ENCODE measurements at regions not wholly inside any gene's neighbourhood (a gene's known extent, or its start where the extent isn't known, plus 50 kb on each side); places are given as distances from the start of the nearest gene placed in this dataset.
"Not testable (repeated sequence)": the region's sequence is repeated elsewhere in the genome, so short reads cannot be mapped to it uniquely, and the experiment has no call there.

GRCh38 chr1:239979456-239979855 is 112.2 kb upstream of the FMN2 start:
- no peak for DNase-seq (ENCODE audit: low read depth in 1 of 2, low spot score in 1 of 2)
- Histone ChIP-seq H3K4me3 (no peak overlapping the region), H3K36me3 (no peaks in the 10 kb centered on the region), H3K4me1 (ENCODE audit: low read depth) (no peaks in the 10 kb centered on the region), H3K9me3 (ENCODE audit: low read depth) (no peaks in the 10 kb centered on the region), H3K27ac (no peak overlapping the region), H3K27me3 (no peaks in the 10 kb centered on the region)
- TF ChIP-seq CTCF (IDR thresholded peaks at IDR 0.05; ENCODE audit: low read depth, low read length) = no peak

- TF ChIP-seq CTCF (IDR thresholded peaks at IDR 0.05; ENCODE audit: low read depth, low read length) = no peak
- Histone ChIP-seq H3K36me3 (no peaks in the 10 kb centered on the region), H3K9me3 (ENCODE audit: low read depth) (no peaks in the 10 kb centered on the region), H3K4me1 (ENCODE audit: low read depth) (no peaks in the 10 kb centered on the region), H3K27me3 (no peaks in the 10 kb centered on the region), H3K27ac (no peak overlapping the region), H3K4me3 (no peak overlapping the region)
- DNase-seq (ENCODE audit: low read depth in 1 of 2, low spot score in 1 of 2) = no peak
These were observed 108.9 kb upstream of the FMN2 start for GRCh38 chr1:239982762-239983161.

- Histone ChIP-seq H3K36me3 (no peaks in the 10 kb centered on the region), H3K27me3 (no peaks in the 10 kb centered on the region), H3K9me3 (ENCODE audit: low read depth) (no peaks in the 10 kb centered on the region), H3K4me1 (ENCODE audit: low read depth) (no peaks in the 10 kb centered on the region), H3K4me3 (no peak overlapping the region), H3K27ac (no peak overlapping the region)
- DNase-seq (ENCODE audit: low read depth in 1 of 2, low spot score in 1 of 2) = no peak
- TF ChIP-seq CTCF (IDR thresholded peaks at IDR 0.05; ENCODE audit: low read depth, low read length) = no peak
These were observed 106.6 kb upstream of the FMN2 start for GRCh38 chr1:239985044-239985443.

GRCh38 chr1:239987103-239987745 is 104.5 kb upstream of the FMN2 start:
- Histone ChIP-seq H3K27ac (no peak overlapping the region), H3K4me1 (ENCODE audit: low read depth) (no peaks in the 10 kb centered on the region), H3K9me3 (ENCODE audit: low read depth) (no peaks in the 10 kb centered on the region), H3K4me3 (no peak overlapping the region), H3K36me3 (no peaks in the 10 kb centered on the region), H3K27me3 (no peaks in the 10 kb centered on the region)
- DNase-seq (ENCODE audit: low read depth in 1 of 2, low spot score in 1 of 2) = peak; percentile 53 to 62
- peak; percentile 70 for TF ChIP-seq CTCF (IDR thresholded peaks at IDR 0.05; ENCODE audit: low read depth, low read length)

GRCh38 chr1:239989990-239990389 is 101.7 kb upstream of the FMN2 start:
- Histone ChIP-seq H3K4me3 (no peak overlapping the region), H3K9me3 (ENCODE audit: low read depth) (no peaks in the 10 kb centered on the region), H3K27me3 (no peaks in the 10 kb centered on the region), H3K36me3 (no peaks in the 10 kb centered on the region), H3K4me1 (ENCODE audit: low read depth) (no peaks in the 10 kb centered on the region), H3K27ac (no peak overlapping the region)
- DNase-seq (ENCODE audit: low read depth in 1 of 2, low spot score in 1 of 2) = no peak
- no peak for TF ChIP-seq CTCF (IDR thresholded peaks at IDR 0.05; ENCODE audit: low read depth, low read length)

- H3K4me1 ChIP-seq (ENCODE audit: low read depth); H3K4me3 ChIP-seq; DNase-seq (ENCODE audit: low read depth in 1 of 2, low spot score in 1 of 2); H3K36me3 ChIP-seq; H3K27ac ChIP-seq; H3K9me3 ChIP-seq (ENCODE audit: low read depth): not testable (repeated sequence)
- peaks cover 21% of the 10 kb centered on the region for H3K27me3 ChIP-seq
These were observed 99.1 kb upstream of the FMN2 start for GRCh38 chr1:239992566-239992965.

Data from cardiac muscle cell (in vitro differentiated cells and primary cell).